SK-N-MC (cell line): ENCODE measurements at regions not wholly inside any gene's neighbourhood (a gene's known extent, or its start where the extent isn't known, plus 50 kb on each side); places are given as distances from the start of the nearest gene placed in this dataset.

ENCODE experiments used
- DNase-seq: peaks from one replicate; pipeline ENCODE4 v3.0.0-alpha.2; 2011; ENCODE audit warnings: low read depth, low spot score
- H3K27ac ChIP-seq: fragments of 200-600 bp; sonication (generic); 2 replicates; pipeline ENCODE4 v1.5.1; 2016; ENCODE audit warnings: mixed run types
- H3K36me3 ChIP-seq: fragments of 200-600 bp; sonication (generic); 2 replicates; pipeline ENCODE4 v1.6.1; 2017; ENCODE audit warnings: antibody characterized with exemption, low read length, mixed read lengths; ENCODE audit not compliant: insufficient read depth
- H3K4me3 ChIP-seq: fragments of 200-600 bp; sonication (generic); 2 replicates; pipeline ENCODE4 v1.5.1; 2016
- H3K9ac ChIP-seq: fragments of 200-600 bp; sonication (generic); 2 replicates; pipeline ENCODE4 v1.8.0; 2017; ENCODE audit warnings: mixed run types, mixed read lengths; ENCODE audit not compliant: insufficient read length
- H3K9me3 ChIP-seq: fragments of 200-600 bp; sonication (generic); 2 replicates; pipeline ENCODE4 v1.6.1; 2017; ENCODE audit warnings: low read depth, mild to moderate bottlenecking, antibody characterized with exemption, low read length, moderate library complexity, mixed read lengths
- EZH2 ChIP-seq: fragments of 200-600 bp; sonication (generic); IDR thresholded peaks from one replicate; pipeline ENCODE4 v1.6.1; 2017; ENCODE audit warnings: antibody characterized with exemption
- FOXP2 ChIP-seq: optimal IDR thresholded peaks from 2 replicates; pipeline ENCODE3; 2011; ENCODE audit warnings: mild to moderate bottlenecking, moderate library complexity; ENCODE audit not compliant: insufficient read depth; ENCODE audit errors: extremely low read length, control extremely low read depth
- POLR2AphosphoS5 ChIP-seq: IDR thresholded peaks from 2 replicates; pipeline ENCODE4 v1.6.1; 2012; ENCODE audit warnings: mild to moderate bottlenecking, low read depth, low read length, borderline replicate concordance

GRCh38 chr10:43903451-43903850 is 254.8 kb upstream of the ZNF32 start:
- TF ChIP-seq FOXP2, result no peak
- no peak for TF ChIP-seq POLR2AphosphoS5
- TF ChIP-seq EZH2, result no peak
- Histone ChIP-seq H3K4me3 (no peak overlapping the region), H3K9ac (no peak overlapping the region), H3K36me3 (no peaks in the 10 kb centered on the region), H3K9me3 (no peaks in the 10 kb centered on the region), H3K27ac (no peak overlapping the region)
- DNase-seq, result no peak

GRCh38 chr10:43902842-43903241 is 254.2 kb upstream of the ZNF32 start:
- Histone ChIP-seq H3K4me3 (no peak overlapping the region), H3K9ac (no peak overlapping the region), H3K27ac (no peak overlapping the region), H3K9me3 (no peaks in the 10 kb centered on the region), H3K36me3 (no peaks in the 10 kb centered on the region)
- DNase-seq, result no peak
- TF ChIP-seq POLR2AphosphoS5 (no peak), EZH2 (no peak), FOXP2 (no peak)

- DNase-seq, result no peak
- TF ChIP-seq POLR2AphosphoS5 (no peak), EZH2 (no peak), FOXP2 (no peak)
- H3K4me3 ChIP-seq, result no peak overlapping the region
Measured at GRCh38 chr10:43901744-43902504, 253.2 kb upstream of the ZNF32 start.

DNA sequence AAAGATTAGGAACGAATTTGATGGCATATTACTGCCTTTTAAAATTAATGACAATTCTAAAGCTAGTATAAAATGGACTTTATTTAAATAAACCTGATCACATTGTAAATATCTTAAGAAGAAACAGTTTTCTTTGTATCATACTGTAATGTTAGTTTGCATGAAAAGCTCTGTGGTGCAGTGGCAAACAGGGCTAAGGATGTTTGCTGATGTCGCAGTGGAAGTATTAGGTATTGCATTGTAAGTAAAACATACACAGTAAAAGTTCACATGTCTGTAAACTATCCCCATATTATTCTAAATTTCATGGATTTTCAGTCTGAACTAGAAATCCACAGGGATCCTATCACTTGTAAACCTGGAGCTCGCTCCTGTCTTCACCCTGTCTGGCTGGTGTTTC is 252.6 kb upstream of the ZNF32 start:
- H3K9me3 ChIP-seq, result no peaks in the 10 kb centered on the region
- no peak overlapping the region for H3K4me3 ChIP-seq
- H3K27ac ChIP-seq, result no peak overlapping the region
- H3K36me3 ChIP-seq, result no peaks in the 10 kb centered on the region
- TF ChIP-seq EZH2 (no peak), FOXP2 (no peak), POLR2AphosphoS5 (no peak)
- DNase-seq, result no peak
- no peak overlapping the region for H3K9ac ChIP-seq

More at GRCh38 chr10:43901744-43902504, 253.2 kb upstream of the ZNF32 start:
- no peak overlapping the region for H3K27ac ChIP-seq
- no peaks in the 10 kb centered on the region for H3K36me3 ChIP-seq
- H3K9me3 ChIP-seq, result no peaks in the 10 kb centered on the region
- H3K9ac ChIP-seq, result no peak overlapping the region

DNA sequence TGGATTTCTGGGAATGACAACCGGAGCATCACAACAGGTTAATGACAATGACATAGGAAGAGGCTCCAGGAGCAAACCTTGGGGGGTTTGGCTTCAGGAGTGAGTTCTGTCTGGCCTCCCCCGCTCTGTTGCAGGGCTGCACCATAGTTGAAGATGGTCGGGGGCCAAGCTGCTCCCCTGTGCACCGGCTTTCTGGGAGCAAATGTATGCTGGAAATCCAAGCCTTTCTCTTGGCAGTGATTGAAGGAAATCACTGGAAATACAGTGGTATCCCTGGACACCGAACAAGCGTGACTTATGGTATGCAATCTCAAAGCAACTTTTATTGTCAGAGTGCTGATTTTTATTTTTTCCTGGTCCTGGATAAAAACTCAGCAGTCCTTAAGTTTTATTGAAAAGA is 251.9 kb upstream of the ZNF32 start:
- Histone ChIP-seq H3K9me3 (no peaks in the 10 kb centered on the region), H3K4me3 (no peak overlapping the region), H3K36me3 (no peaks in the 10 kb centered on the region), H3K9ac (no peak overlapping the region), H3K27ac (no peak overlapping the region)
- DNase-seq, result no peak
- TF ChIP-seq EZH2 (no peak), FOXP2 (no peak), POLR2AphosphoS5 (no peak)

DNA sequence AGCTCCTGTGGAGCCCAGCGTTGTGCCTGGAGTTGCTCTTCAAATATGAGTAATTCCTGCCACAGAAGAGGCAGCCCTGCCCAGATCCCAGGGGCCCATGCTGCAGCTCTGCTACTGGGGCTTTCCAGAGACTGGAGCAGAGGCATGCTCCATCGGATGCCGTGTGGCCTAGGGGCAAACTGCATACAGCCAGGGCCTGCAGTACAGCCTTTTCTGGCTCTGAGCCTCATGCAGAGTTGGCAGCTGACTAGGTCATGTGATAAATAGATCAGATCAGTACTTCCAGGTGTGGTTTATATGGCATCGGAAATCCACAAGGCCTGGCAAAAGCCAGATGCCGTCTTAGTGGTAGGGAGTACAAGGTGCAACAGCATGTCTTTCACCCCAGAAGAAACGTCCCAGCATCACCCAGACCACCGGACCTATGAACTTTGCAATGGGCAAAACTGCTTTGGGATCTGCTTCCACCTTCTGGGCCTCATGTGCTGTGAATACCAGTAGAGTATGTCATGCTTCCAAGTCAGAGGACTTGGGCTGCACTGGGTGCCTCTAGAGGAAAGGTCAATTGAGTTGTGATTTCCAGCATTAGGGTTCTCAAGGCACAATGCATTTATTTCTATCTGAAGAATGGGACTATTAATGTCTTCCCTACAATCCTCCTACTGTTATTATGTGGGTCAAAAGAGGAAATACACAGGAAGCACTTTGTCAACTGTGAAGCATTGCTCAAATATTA is 250.7 kb upstream of the ZNF32 start:
- H3K9ac ChIP-seq, result no peak overlapping the region
- no peaks in the 10 kb centered on the region for H3K36me3 ChIP-seq
- H3K27ac ChIP-seq, result no peak overlapping the region
- DNase-seq, result no peak
- no peaks in the 10 kb centered on the region for H3K9me3 ChIP-seq
- no peak for TF ChIP-seq POLR2AphosphoS5
- no peak overlapping the region for H3K4me3 ChIP-seq

DNA sequence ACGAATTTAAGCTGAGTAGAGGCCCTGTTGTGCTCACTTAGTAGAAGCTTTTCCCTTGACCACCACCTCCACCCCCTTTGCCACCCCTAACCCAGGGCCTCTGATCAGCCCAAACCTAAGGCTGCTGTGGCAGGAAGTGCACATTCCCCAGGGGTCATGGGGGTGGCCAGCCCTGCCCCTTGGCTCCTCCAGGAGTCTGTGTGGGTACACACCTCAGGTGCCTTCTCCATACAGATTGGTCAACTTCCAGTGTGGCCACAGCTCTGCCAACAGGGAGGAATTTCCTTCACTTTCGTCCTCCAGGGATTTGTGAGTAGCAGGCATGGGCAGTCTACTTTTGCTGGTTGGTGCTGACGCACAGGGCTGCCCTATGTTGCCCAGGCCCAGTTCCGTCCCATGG is 249.9 kb upstream of the ZNF32 start:
- H3K9me3 ChIP-seq, result no peaks in the 10 kb centered on the region
- no peak overlapping the region for H3K27ac ChIP-seq
- no peak overlapping the region for H3K9ac ChIP-seq
- TF ChIP-seq POLR2AphosphoS5, result no peak
- no peak for TF ChIP-seq EZH2
- no peak for TF ChIP-seq FOXP2
- no peaks in the 10 kb centered on the region for H3K36me3 ChIP-seq
- H3K4me3 ChIP-seq, result no peak overlapping the region
- DNase-seq, result no peak

- no peak overlapping the region for H3K27ac ChIP-seq
- H3K4me3 ChIP-seq, result no peak overlapping the region
- H3K9me3 ChIP-seq, result no peaks in the 10 kb centered on the region
- no peak for DNase-seq
- no peaks in the 10 kb centered on the region for H3K36me3 ChIP-seq
- no peak for TF ChIP-seq EZH2
- no peak for TF ChIP-seq FOXP2
- TF ChIP-seq POLR2AphosphoS5, result no peak
- no peak overlapping the region for H3K9ac ChIP-seq
Measured at GRCh38 chr10:43897765-43898419, 249.2 kb upstream of the ZNF32 start.
